ENCODE measurements at regions not wholly inside any gene's neighbourhood (a gene's known extent, or its start where the extent isn't known, plus 50 kb on each side); places are given as distances from the start of the nearest gene placed in this dataset.
A peak's percentile ranks its signal among the peaks of the same experiment; 100 is the strongest.

DNA sequence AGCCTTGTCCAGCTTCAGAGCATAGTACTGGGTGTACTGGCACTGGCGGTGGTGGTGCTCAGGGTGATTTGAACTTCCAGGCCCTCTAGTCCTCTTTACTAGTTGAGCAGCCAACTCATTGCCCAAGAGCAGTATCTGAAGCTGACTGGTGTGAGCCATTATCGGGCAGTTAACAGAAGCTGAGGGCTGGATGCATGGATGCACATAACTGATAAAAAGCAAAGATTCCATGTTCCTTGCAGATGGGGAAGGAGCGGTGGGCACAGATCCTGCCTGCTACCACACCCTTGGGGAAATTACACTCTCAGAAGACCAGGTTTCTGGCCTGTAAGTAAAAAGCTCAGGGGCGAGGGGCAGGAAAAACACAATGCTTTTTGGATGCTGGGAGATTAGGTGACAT lies 499.4 kb upstream of the ARGLU1 start:
- Mint-ChIP-seq H3K4me1 (no peaks in the 10 kb centered on the region), H3K4me3 (no peak overlapping the region), H3K27me3 (ENCODE audit: low read depth) (no peaks in the 10 kb centered on the region), H3K36me3 (ENCODE audit: low read depth) (peaks cover 2% of the 10 kb centered on the region), H3K27ac (ENCODE audit: unreplicated experiment) (no peak overlapping the region), H3K9me3 (no peaks in the 10 kb centered on the region)
- TF ChIP-seq, protein P1, sequence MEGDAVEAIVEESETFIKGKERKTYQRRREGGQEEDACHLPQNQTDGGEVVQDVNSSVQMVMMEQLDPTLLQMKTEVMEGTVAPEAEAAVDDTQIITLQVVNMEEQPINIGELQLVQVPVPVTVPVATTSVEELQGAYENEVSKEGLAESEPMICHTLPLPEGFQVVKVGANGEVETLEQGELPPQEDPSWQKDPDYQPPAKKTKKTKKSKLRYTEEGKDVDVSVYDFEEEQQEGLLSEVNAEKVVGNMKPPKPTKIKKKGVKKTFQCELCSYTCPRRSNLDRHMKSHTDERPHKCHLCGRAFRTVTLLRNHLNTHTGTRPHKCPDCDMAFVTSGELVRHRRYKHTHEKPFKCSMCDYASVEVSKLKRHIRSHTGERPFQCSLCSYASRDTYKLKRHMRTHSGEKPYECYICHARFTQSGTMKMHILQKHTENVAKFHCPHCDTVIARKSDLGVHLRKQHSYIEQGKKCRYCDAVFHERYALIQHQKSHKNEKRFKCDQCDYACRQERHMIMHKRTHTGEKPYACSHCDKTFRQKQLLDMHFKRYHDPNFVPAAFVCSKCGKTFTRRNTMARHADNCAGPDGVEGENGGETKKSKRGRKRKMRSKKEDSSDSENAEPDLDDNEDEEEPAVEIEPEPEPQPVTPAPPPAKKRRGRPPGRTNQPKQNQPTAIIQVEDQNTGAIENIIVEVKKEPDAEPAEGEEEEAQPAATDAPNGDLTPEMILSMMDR (conservative IDR thresholded peaks at IDR 0.05), result no peak
- DNase-seq (ENCODE audit: low read depth, low spot score), result no peak

DNA sequence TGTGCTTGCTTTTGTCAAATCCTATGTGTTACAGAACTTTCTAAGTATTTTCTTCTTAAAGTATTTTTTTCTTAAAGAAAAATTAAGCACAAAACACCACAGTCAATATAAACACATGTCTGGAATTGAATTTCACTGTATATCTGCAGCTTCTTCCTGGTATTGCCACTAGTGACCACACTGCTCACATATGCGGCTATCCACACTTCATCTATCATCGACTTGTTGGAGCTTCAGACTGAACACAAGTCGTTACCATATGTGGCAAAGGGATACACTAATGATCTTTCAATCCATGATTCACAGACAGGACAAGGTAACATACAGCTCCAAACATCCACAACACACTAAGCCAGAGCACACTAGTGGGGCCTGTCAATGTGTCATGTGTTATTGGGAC lies 498.4 kb upstream of the ARGLU1 start:
- H3K36me3 Mint-ChIP-seq (ENCODE audit: low read depth), result peaks cover 2% of the 10 kb centered on the region
- H3K27ac Mint-ChIP-seq (ENCODE audit: unreplicated experiment), result peak overlapping the region; percentile 78
- H3K4me1 Mint-ChIP-seq, result no peaks in the 10 kb centered on the region
- TF ChIP-seq, protein P1 (conservative IDR thresholded peaks at IDR 0.05), result no peak
- no peaks in the 10 kb centered on the region for H3K9me3 Mint-ChIP-seq
- no peak for DNase-seq (ENCODE audit: low read depth, low spot score)
- no peak overlapping the region for H3K4me3 Mint-ChIP-seq
- H3K27me3 Mint-ChIP-seq (ENCODE audit: low read depth), result no peaks in the 10 kb centered on the region

DNA sequence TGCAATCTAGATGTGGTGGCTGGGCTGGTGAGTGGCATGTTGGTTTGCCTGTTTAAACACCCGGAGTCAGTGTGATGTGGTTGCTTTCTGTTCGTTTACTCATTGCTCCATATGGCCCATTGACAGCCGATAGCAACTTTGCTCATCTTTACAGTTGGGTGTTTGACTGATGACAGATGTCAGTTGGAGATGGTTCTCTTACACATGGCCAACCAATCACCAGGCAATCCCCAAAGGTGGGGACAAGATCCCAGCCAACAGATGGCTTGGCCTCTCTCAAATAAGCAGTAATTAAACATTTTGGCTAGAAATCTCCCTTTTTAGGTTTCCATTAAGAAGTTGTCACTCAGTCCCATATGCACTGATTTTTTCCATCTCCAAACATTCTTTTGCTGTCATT lies 497.1 kb upstream of the ARGLU1 start:
- Mint-ChIP-seq H3K27ac (ENCODE audit: unreplicated experiment) (no peak overlapping the region), H3K36me3 (ENCODE audit: low read depth) (no peaks in the 10 kb centered on the region), H3K27me3 (ENCODE audit: low read depth) (no peaks in the 10 kb centered on the region), H3K4me3 (no peak overlapping the region), H3K4me1 (no peaks in the 10 kb centered on the region), H3K9me3 (no peaks in the 10 kb centered on the region)
- TF ChIP-seq, protein P1 (conservative IDR thresholded peaks at IDR 0.05), result no peak
- DNase-seq (ENCODE audit: low read depth, low spot score), result no peak

DNA sequence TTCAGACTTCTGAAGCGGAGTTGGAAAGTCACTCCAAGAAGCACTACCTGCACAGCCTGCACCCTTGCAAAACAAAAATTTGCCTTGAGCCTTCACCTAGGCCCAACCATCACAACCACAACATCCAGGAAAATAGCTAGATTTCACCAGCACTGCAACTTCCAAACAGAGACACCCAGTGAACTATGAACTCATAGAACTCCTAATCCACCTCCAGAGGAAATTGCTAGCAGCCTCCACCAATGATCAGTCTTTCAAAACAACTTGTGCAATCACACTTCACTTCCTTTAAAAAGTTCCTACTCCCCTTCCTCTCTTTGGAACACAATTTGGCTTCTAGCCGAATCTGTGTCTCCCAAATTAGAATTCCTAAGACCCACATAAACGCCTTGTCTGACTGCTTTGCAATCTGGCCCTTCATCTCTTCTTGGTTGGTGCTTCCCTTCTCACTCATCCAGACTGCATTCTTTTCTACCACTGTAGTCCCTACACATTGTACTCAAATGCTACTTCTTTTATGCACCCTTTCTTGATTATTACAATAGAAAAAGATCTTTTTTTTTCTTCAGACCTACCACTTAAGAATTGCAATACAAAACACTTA lies 489.2 kb upstream of the ARGLU1 start:
- Mint-ChIP-seq H3K4me1 (no peaks in the 10 kb centered on the region), H3K27ac (ENCODE audit: unreplicated experiment) (no peak overlapping the region), H3K9me3 (no peaks in the 10 kb centered on the region), H3K36me3 (ENCODE audit: low read depth) (no peaks in the 10 kb centered on the region), H3K27me3 (ENCODE audit: low read depth) (no peaks in the 10 kb centered on the region), H3K4me3 (no peak overlapping the region)
- no peak for DNase-seq (ENCODE audit: low read depth, low spot score)
- TF ChIP-seq, protein P1 (conservative IDR thresholded peaks at IDR 0.05), result no peak

DNA sequence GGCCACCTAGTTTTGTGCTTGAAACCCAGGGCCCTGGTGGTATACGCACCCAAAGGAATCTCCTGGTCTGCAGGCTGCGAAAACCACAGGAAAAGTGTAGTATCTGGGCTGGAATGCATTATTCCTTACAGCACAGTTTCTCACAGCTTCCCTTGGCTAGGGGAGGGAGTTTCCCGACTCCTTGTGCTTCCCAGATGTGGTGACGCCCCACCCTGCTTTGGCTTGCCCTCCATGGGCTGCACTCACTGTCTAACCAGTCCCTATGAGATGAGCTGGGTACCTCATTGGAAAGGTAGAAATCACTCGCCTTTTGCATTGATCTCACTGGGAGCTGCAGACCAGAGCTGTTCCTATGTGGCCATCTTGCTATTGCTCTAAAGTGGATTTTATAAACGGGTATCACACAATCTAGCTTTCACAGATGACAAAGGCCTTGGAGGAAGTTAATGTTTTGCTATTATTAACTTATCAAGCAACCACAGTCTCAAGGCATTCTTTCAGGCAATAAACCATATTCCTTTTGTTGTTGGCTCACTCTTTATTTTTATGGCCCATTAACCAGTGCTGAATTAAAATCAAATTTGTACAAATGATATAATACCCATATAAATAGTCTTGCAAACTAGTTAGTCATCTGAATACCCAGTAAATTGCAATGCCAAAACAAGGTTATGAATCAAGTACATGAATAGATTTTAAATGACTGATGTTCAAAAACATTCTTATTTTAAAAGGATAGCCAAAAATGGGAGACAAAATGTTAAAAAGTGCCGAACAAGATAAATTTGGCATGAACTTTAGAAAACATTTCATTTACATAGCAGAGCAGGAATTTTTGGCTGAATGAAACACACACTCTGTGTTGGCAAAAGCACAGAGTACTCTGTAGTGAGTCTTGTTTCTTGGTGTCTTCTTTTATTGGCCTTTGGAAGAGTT lies 475.4 kb upstream of the ARGLU1 start:
- TF ChIP-seq, protein P1 (conservative IDR thresholded peaks at IDR 0.05), result no peak
- Mint-ChIP-seq H3K9me3 (peaks cover 9% of the 10 kb centered on the region), H3K27ac (ENCODE audit: unreplicated experiment) (no peak overlapping the region)

More for the DNA sequence above, 475.4 kb upstream of the ARGLU1 start:
- DNase-seq (ENCODE audit: low read depth, low spot score), result no peak
- no peaks in the 10 kb centered on the region for H3K4me1 Mint-ChIP-seq
- H3K36me3 Mint-ChIP-seq (ENCODE audit: low read depth), result peaks cover 6% of the 10 kb centered on the region
- H3K4me3 Mint-ChIP-seq, result no peak overlapping the region
- no peaks in the 10 kb centered on the region for H3K27me3 Mint-ChIP-seq (ENCODE audit: low read depth)

Measured in neural crest cell (in vitro differentiated cells).